ENCODE measurements at regions not wholly inside any gene's neighbourhood (a gene's known extent, or its start where the extent isn't known, plus 50 kb on each side); places are given as distances from the start of the nearest gene placed in this dataset.

DNA sequence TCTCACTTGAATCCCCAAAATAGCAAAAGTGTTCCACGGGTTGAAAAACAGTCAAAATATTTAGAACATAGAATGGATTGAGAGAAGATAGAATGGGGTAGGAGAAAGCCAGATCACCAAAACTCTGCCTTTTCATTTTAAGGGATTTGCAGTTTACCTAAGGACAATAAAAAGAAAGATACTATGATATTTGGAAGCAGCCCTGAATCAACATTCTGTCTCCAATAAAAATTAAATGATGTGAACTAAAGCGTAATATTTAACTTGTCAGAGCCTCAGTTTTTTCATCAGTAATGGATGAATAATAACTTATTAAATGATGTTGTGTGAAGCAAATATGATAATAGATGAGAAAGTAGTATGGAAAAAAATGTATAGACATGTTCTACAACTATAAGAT, 100.2 kb upstream of the REG3G start:
- no peaks in the 10 kb centered on the region for H3K4me1 ChIP-seq
- TF ChIP-seq CTCF (IDR thresholded peaks at IDR 0.05) = no peak
- TF ChIP-seq POLR2AphosphoS5 (IDR thresholded peaks at IDR 0.05; ENCODE audit: insufficient read depth in 1 of 2, low read depth in 1 of 2) = no peak
- TF ChIP-seq POLR2A (IDR thresholded peaks at IDR 0.05) = no peak
- intact Hi-C loops (cut with DNase I) = no loop called here
- DNase-seq (ENCODE audit: extremely low spot score in 2 of 2) = no peak
- H3K9me3 ChIP-seq = no peaks in the 10 kb centered on the region
- no peak overlapping the region for H3K4me3 ChIP-seq
- no peak overlapping the region for H3K27ac ChIP-seq
- no peaks in the 10 kb centered on the region for H3K27me3 ChIP-seq
- H3K36me3 ChIP-seq = no peaks in the 10 kb centered on the region

DNA sequence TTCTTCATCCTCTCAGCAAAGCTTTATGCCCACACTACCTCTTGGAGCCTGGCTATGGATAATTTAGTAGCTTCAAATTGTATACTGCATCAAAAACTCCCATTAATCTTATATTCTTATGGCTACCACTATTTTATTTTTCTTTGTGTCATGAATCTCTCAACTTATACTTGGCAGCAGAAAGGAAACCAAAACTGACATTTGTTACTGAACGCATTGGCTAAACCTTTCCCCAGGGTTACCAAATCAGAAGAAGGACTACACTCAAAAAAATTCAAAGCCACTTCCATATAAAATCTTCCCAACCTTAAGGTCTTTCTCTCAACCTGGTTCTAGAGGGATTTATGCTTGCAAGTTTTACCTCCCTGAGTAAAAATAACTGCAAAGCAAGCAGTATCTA, 97.0 kb upstream of the REG3G start:
- intact Hi-C loops (cut with DNase I) = no loop called here
- no peaks in the 10 kb centered on the region for H3K27me3 ChIP-seq
- TF ChIP-seq POLR2AphosphoS5 (IDR thresholded peaks at IDR 0.05; ENCODE audit: insufficient read depth in 1 of 2, low read depth in 1 of 2) = no peak
- no peak for TF ChIP-seq POLR2A (IDR thresholded peaks at IDR 0.05)
- TF ChIP-seq CTCF (IDR thresholded peaks at IDR 0.05) = no peak
- H3K4me3 ChIP-seq = no peak overlapping the region
- H3K9me3 ChIP-seq = no peaks in the 10 kb centered on the region
- DNase-seq (ENCODE audit: extremely low spot score in 2 of 2) = no peak
- H3K4me1 ChIP-seq = no peaks in the 10 kb centered on the region
- no peak overlapping the region for H3K27ac ChIP-seq
- H3K36me3 ChIP-seq = no peaks in the 10 kb centered on the region

DNA sequence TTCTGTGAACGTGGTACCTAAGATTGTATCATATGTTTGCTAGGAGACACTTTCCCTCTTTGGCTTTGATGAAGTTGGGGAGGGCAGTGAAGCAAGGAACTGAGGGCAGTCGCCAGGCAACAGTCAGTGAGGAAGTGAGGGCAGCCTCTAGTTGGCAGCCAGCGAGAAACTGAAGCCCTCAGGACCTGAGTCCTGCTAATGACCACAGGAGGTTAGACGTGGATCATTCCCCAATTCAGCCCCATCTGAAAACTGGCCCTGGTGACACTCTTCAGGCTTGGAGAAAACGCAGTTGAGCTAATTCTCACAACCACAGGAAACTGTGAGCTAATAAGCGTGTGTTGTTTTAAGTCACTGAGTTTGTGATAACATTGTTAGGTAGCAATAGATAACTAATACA, 84.5 kb upstream of the REG3G start:
- intact Hi-C loops (cut with DNase I) = no loop called here
- Histone ChIP-seq H3K27ac (no peak overlapping the region), H3K9me3 (no peaks in the 10 kb centered on the region), H3K27me3 (no peaks in the 10 kb centered on the region), H3K36me3 (no peaks in the 10 kb centered on the region), H3K4me3 (no peak overlapping the region), H3K4me1 (no peaks in the 10 kb centered on the region)
- DNase-seq (ENCODE audit: extremely low spot score in 2 of 2) = no peak
- TF ChIP-seq CTCF (IDR thresholded peaks at IDR 0.05) (no peak), POLR2AphosphoS5 (IDR thresholded peaks at IDR 0.05; ENCODE audit: insufficient read depth in 1 of 2, low read depth in 1 of 2) (no peak), POLR2A (IDR thresholded peaks at IDR 0.05) (no peak)

GRCh38 chr2:78941751-78942150, 83.8 kb upstream of the REG3G start:
- intact Hi-C loops (cut with DNase I) = no loop called here
- no peak overlapping the region for H3K4me3 ChIP-seq
- H3K27ac ChIP-seq = no peak overlapping the region
- no peaks in the 10 kb centered on the region for H3K36me3 ChIP-seq
- H3K9me3 ChIP-seq = no peaks in the 10 kb centered on the region
- TF ChIP-seq POLR2AphosphoS5 (IDR thresholded peaks at IDR 0.05; ENCODE audit: insufficient read depth in 1 of 2, low read depth in 1 of 2) = no peak
- no peak for TF ChIP-seq POLR2A (IDR thresholded peaks at IDR 0.05)
- no peak for TF ChIP-seq CTCF (IDR thresholded peaks at IDR 0.05)
- no peak for DNase-seq (ENCODE audit: extremely low spot score in 2 of 2)
- H3K27me3 ChIP-seq = no peaks in the 10 kb centered on the region
- no peaks in the 10 kb centered on the region for H3K4me1 ChIP-seq

DNA sequence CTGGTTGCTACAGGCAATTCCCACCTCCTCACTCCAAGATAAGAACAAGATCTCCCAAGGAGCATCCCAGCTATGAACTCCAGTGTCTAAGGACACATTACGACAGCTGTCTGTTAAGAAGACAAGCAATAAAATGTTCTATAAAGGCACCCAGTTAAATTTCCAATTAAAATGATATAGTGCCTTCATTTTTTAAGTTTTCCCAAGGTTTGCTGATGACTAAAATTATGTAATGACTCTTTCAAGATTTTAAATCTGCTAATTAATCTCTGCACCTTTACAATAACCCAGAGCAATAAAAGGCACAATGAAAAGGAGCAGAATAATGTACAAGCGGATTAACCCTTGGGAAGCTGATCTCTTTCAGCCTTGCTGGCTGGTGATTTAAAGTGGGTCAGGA, 61.6 kb upstream of the REG3G start:
- H3K4me1 ChIP-seq = no peaks in the 10 kb centered on the region
- DNase-seq (ENCODE audit: extremely low spot score in 2 of 2) = no peak
- H3K9me3 ChIP-seq = no peaks in the 10 kb centered on the region
- H3K27ac ChIP-seq = no peak overlapping the region
- no peaks in the 10 kb centered on the region for H3K27me3 ChIP-seq
- intact Hi-C loops (cut with DNase I) = no loop called here
- H3K36me3 ChIP-seq = no peaks in the 10 kb centered on the region
- TF ChIP-seq CTCF (IDR thresholded peaks at IDR 0.05) = no peak
- no peak for TF ChIP-seq POLR2AphosphoS5 (IDR thresholded peaks at IDR 0.05; ENCODE audit: insufficient read depth in 1 of 2, low read depth in 1 of 2)
- TF ChIP-seq POLR2A (IDR thresholded peaks at IDR 0.05) = no peak
- H3K4me3 ChIP-seq = no peak overlapping the region

Measured in vagina (tissue), 2 donors.